ENCODE measurements at regions not wholly inside any gene's neighbourhood (a gene's known extent, or its start where the extent isn't known, plus 50 kb on each side); places are given as distances from the start of the nearest gene placed in this dataset.
"Not testable (repeated sequence)": the region's sequence is repeated elsewhere in the genome, so short reads cannot be mapped to it uniquely, and the experiment has no call there.

GRCh38 chr2:65607662-65608305 lies 175.4 kb upstream of the SPRED2 start:
- Mint-ChIP-seq H3K4me3 (peak overlapping the region; percentile 2), H3K9me3 (peaks cover 2% of the 10 kb centered on the region), H3K4me1 (peaks cover 47% of the 10 kb centered on the region)

DNA sequence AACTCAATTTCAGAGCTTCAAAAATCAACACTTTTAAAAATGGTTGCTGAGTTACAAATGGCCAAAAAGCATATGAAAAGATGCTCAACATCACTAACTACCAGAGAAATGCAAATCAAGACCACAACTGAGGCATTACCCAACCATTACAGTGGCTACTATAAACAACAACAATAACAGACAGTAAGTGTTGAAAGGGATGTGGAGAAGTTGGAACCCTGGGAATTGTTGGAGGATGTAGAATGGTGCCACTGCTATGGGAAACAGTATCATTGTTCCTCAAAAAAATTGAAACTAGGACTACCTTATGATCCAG lies 173.3 kb upstream of the SPRED2 start:
- ATAC-seq (ENCODE audit: low read depth), result no peak
- peaks cover 2% of the 10 kb centered on the region for H3K9me3 Mint-ChIP-seq
- H3K4me1 Mint-ChIP-seq, result peaks cover 47% of the 10 kb centered on the region
- peak overlapping the region; percentile 64 for H3K4me3 Mint-ChIP-seq
- H3K36me3 Mint-ChIP-seq, result peaks cover 3% of the 10 kb centered on the region
- H3K27me3 Mint-ChIP-seq, result no peaks in the 10 kb centered on the region
- DNase-seq (ENCODE audit: low spot score in 2 of 2), result no peak
- peak overlapping the region; percentile 83 for H3K27ac Mint-ChIP-seq

More at GRCh38 chr2:65607662-65608305, 175.4 kb upstream of the SPRED2 start:
- Mint-ChIP-seq H3K27me3 (no peaks in the 10 kb centered on the region), H3K36me3 (peaks cover 3% of the 10 kb centered on the region), H3K27ac (no peak overlapping the region)
- ATAC-seq (ENCODE audit: low read depth), result no peak
- no peak for DNase-seq (ENCODE audit: low spot score in 2 of 2)

GRCh38 chr2:65605058-65605742 lies 172.8 kb upstream of the SPRED2 start:
- peak overlapping the region; percentile 83 for H3K27ac Mint-ChIP-seq
- no peak for DNase-seq (ENCODE audit: low spot score in 2 of 2)
- peaks cover 2% of the 10 kb centered on the region for H3K9me3 Mint-ChIP-seq
- H3K4me1 Mint-ChIP-seq, result peaks cover 47% of the 10 kb centered on the region
- H3K36me3 Mint-ChIP-seq, result peaks cover 3% of the 10 kb centered on the region
- H3K4me3 Mint-ChIP-seq, result peak overlapping the region; percentile 64
- ATAC-seq (ENCODE audit: low read depth), result no peak
- H3K27me3 Mint-ChIP-seq, result no peaks in the 10 kb centered on the region

DNA sequence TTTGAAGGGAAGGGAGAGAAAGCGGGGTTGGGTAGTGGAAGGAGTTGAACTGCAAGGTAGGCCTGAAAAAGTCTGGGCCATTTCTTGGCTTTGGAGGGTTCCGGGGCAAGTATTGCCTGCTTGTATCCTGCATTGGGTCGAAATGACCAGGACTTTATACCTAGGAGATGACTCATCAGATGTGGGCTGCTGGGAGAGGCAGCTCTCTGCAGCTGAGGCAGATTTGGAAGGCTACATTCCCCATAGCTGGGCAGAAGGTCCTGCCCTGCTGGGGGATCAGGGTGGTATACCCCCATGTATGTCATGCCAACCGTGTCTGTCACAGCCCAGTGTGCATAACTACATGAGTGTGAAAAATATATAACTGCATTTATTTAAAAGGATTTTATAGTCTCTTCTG lies 171.8 kb upstream of the SPRED2 start:
- peaks cover 2% of the 10 kb centered on the region for H3K9me3 Mint-ChIP-seq
- H3K4me1 Mint-ChIP-seq, result peaks cover 46% of the 10 kb centered on the region
- H3K4me3 Mint-ChIP-seq, result no peak overlapping the region
- peaks cover 3% of the 10 kb centered on the region for H3K36me3 Mint-ChIP-seq
- DNase-seq (ENCODE audit: low spot score in 2 of 2) (no peak), ATAC-seq (ENCODE audit: low read depth) (no peak)
- no peak overlapping the region for H3K27ac Mint-ChIP-seq
- H3K27me3 Mint-ChIP-seq, result no peaks in the 10 kb centered on the region

DNA sequence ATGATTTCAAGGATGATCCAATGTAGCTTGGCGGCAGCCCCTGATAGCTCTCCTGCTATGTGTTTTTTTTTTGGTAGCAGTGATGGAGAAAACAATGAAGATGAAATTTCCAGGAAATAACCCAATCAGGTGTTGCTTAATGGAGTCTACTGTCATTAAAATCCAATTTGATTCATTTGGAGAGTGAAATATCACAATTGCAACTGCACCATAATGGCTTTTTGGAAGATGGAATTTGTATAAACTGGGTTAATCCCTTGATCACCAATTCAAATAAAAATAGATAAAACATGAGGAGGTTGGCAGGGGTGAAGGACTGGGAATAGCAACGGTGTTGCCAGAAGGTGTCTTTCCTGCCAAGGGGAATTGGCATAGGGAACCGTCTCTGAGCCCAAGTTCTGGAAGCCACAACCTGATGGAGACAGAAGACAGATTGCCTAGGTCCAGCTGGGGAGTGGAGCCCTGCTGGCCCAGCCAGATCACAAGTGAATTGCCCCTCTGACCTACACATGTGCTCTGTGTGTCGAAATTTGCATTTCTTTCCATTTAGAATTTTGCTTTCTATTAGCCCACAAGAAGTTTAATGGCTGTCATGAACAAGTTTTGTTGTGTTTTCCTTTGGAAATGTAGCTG lies 170.3 kb upstream of the SPRED2 start:
- Mint-ChIP-seq H3K9me3 (peaks cover 2% of the 10 kb centered on the region), H3K27me3 (no peaks in the 10 kb centered on the region), H3K27ac (no peak overlapping the region), H3K4me1 (peaks cover 38% of the 10 kb centered on the region), H3K4me3 (no peak overlapping the region), H3K36me3 (peaks cover 3% of the 10 kb centered on the region)
- DNase-seq (ENCODE audit: low spot score in 2 of 2), result no peak
- ATAC-seq (ENCODE audit: low read depth), result no peak

DNA sequence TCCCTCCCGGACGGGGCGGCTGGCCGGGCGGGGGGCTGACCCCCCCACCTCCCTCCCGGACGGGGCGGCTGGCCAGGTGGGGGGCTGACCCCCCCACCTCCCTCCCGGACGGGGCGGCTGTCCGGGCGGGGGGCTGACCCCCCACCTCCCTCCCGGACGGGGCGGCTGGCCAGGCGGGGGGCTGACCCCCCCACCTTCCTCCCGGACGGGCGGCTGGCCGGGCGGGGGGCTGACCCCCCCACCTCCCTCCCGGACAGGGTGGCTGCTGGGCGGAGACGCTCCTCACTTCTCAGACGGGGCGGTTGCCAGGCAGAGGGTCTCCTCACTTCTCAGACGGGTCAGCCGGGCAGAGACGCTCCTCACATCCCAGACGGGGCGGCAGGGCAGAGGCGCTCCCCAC lies 168.5 kb upstream of the SPRED2 start:
- ATAC-seq (ENCODE audit: low read depth); H3K27me3 Mint-ChIP-seq; DNase-seq (ENCODE audit: low spot score in 2 of 2); H3K9me3 Mint-ChIP-seq; H3K27ac Mint-ChIP-seq; H3K36me3 Mint-ChIP-seq; H3K4me3 Mint-ChIP-seq: not testable (repeated sequence)
- peaks cover 22% of the 10 kb centered on the region for H3K4me1 Mint-ChIP-seq

- not testable (repeated sequence) for H3K4me3 Mint-ChIP-seq; ATAC-seq (ENCODE audit: low read depth); H3K27ac Mint-ChIP-seq; DNase-seq (ENCODE audit: low spot score in 2 of 2); H3K27me3 Mint-ChIP-seq; H3K9me3 Mint-ChIP-seq; H3K36me3 Mint-ChIP-seq
- peaks cover 17% of the 10 kb centered on the region for H3K4me1 Mint-ChIP-seq
These were observed 168.0 kb upstream of the SPRED2 start for GRCh38 chr2:65600351-65600750.

DNA sequence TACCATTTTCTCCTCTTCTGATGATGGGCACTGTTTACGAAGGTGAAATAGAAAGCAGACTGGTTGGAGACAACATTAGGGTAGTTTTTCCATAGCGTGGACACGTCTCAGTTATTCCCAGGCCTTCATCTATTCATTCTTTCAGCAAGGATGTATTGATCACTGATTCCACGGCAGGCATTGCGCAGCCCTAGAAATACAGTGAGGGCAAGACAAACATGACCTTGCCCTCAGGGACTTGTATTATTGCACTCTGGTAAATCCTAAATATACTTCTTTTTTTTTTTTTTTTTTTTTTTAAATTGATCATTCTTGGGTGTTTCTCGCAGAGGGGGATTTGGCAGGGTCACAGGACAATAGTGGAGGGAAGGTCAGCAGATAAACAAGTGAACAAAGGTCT lies 167.3 kb upstream of the SPRED2 start:
- DNase-seq (ENCODE audit: low spot score in 2 of 2) (no peak), ATAC-seq (ENCODE audit: low read depth) (no peak)
- H3K4me1 Mint-ChIP-seq, result peaks cover 14% of the 10 kb centered on the region
- no peak overlapping the region for H3K27ac Mint-ChIP-seq
- H3K36me3 Mint-ChIP-seq, result no peaks in the 10 kb centered on the region
- no peak overlapping the region for H3K4me3 Mint-ChIP-seq
- no peaks in the 10 kb centered on the region for H3K9me3 Mint-ChIP-seq
- H3K27me3 Mint-ChIP-seq, result no peaks in the 10 kb centered on the region

DNA sequence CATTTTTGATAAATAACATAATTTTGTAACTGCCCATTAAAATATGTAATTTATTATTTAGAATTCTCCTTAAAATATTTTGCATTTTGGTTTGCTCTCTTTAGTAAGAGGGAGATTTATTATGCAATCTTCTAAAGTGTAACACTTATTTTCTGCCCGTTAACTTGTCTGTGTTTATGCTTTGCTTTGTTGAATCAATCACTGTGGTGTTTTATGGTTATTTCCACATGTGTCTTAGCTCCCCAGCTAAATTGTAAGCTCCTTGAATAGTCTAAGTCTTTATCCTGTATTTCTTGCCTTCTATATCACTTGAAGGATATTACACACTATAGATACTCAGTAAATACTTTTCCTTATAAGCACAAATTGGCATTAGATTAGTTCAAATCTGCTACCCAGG lies 166.6 kb upstream of the SPRED2 start:
- Mint-ChIP-seq H3K4me3 (no peak overlapping the region), H3K27me3 (no peaks in the 10 kb centered on the region), H3K9me3 (peaks cover 2% of the 10 kb centered on the region), H3K27ac (no peak overlapping the region), H3K36me3 (no peaks in the 10 kb centered on the region), H3K4me1 (peaks cover 8% of the 10 kb centered on the region)
- DNase-seq (ENCODE audit: low spot score in 2 of 2) (no peak), ATAC-seq (ENCODE audit: low read depth) (no peak)

- peaks cover 3% of the 10 kb centered on the region for H3K4me1 Mint-ChIP-seq
- H3K27ac Mint-ChIP-seq, result no peak overlapping the region
- no peaks in the 10 kb centered on the region for H3K27me3 Mint-ChIP-seq
- no peak for DNase-seq (ENCODE audit: low spot score in 2 of 2)
- peaks cover 2% of the 10 kb centered on the region for H3K9me3 Mint-ChIP-seq
- ATAC-seq (ENCODE audit: low read depth), result no peak
- no peak overlapping the region for H3K4me3 Mint-ChIP-seq
- H3K36me3 Mint-ChIP-seq, result no peaks in the 10 kb centered on the region
These were observed 165.9 kb upstream of the SPRED2 start for GRCh38 chr2:65598264-65598663.

DNA sequence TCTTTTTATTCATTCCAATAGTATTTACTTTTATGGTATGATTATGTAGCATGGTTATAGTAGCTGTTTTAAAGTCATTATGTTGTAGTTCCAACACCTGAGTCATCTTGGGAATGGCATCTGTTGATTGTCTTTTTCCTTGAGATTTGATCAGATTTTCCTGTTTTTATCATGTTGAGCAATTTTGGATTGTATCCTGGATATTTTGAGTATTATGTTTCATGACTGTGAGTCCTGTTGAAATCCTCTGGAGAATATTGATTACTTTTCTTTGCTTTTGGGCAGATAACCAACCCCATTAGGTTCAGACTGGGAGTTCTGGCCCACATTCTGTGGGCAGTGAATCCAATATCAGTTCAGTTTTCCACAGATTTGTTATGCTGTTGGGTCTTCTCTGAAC lies 163.2 kb upstream of the SPRED2 start:
- H3K27me3 Mint-ChIP-seq, result peaks cover 2% of the 10 kb centered on the region
- DNase-seq (ENCODE audit: low spot score in 2 of 2) (no peak), ATAC-seq (ENCODE audit: low read depth) (no peak)
- no peak overlapping the region for H3K4me3 Mint-ChIP-seq
- no peak overlapping the region for H3K27ac Mint-ChIP-seq
- H3K36me3 Mint-ChIP-seq, result peaks cover 2% of the 10 kb centered on the region
- peaks cover 4% of the 10 kb centered on the region for H3K9me3 Mint-ChIP-seq
- H3K4me1 Mint-ChIP-seq, result no peaks in the 10 kb centered on the region

GRCh38 chr2:65594150-65594549 lies 161.8 kb upstream of the SPRED2 start:
- DNase-seq (ENCODE audit: low spot score in 2 of 2) (no peak), ATAC-seq (ENCODE audit: low read depth) (no peak)
- no peak overlapping the region for H3K27ac Mint-ChIP-seq
- no peak overlapping the region for H3K4me3 Mint-ChIP-seq
- peaks cover 2% of the 10 kb centered on the region for H3K36me3 Mint-ChIP-seq
- peaks cover 2% of the 10 kb centered on the region for H3K27me3 Mint-ChIP-seq
- peaks cover 4% of the 10 kb centered on the region for H3K9me3 Mint-ChIP-seq
- no peaks in the 10 kb centered on the region for H3K4me1 Mint-ChIP-seq

DNA sequence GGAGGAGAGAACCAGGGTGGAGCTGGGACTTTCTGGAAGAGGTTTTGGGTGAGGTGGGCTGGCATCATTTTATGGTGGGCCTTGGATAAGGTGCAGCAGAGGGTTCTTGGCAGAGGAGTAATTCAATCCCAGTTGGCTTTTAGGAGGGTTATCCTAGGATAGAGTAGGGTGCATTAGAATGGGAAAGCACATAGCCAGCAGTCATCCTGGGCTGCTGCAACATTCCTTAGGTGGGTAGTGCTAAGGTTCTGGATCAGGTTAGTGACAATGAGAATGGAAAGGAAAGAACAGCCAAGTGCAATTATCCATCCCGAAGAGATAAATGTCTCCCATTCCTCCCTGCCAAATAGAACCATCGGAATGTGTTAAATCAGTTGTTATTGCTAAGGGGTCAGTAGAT lies 157.3 kb upstream of the SPRED2 start:
- H3K36me3 Mint-ChIP-seq, result peaks cover 5% of the 10 kb centered on the region
- peaks cover 7% of the 10 kb centered on the region for H3K27me3 Mint-ChIP-seq
- peaks cover 7% of the 10 kb centered on the region for H3K9me3 Mint-ChIP-seq
- H3K4me1 Mint-ChIP-seq, result no peaks in the 10 kb centered on the region
- H3K27ac Mint-ChIP-seq, result no peak overlapping the region
- no peak for ATAC-seq (ENCODE audit: low read depth)
- H3K4me3 Mint-ChIP-seq, result no peak overlapping the region
- DNase-seq (ENCODE audit: low spot score in 2 of 2), result no peak

DNA sequence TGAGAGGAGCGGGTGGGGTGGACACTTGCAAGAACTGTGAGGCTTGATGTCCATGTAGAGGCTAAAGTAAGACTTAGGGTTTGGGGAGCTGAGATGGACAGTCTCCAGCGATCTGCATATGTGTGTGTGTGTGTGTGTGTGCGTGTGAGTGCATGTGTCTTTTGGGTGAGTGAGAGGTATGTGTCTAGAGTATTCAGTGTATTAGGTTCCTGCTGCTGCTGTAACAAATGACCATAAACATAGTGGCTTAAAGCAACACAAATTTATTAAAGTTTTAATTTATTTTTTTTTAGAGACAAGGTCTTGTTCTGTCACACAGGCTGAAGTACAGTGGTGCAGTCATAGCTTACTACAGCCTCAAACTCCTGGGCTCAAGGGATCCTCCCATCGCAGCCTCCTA lies 155.4 kb upstream of the SPRED2 start:
- ATAC-seq (ENCODE audit: low read depth) (no peak), DNase-seq (ENCODE audit: low spot score in 2 of 2) (no peak)
- Mint-ChIP-seq H3K27ac (no peak overlapping the region), H3K27me3 (peaks cover 6% of the 10 kb centered on the region), H3K4me3 (no peak overlapping the region), H3K4me1 (no peaks in the 10 kb centered on the region), H3K36me3 (peaks cover 4% of the 10 kb centered on the region), H3K9me3 (peaks cover 4% of the 10 kb centered on the region)

DNA sequence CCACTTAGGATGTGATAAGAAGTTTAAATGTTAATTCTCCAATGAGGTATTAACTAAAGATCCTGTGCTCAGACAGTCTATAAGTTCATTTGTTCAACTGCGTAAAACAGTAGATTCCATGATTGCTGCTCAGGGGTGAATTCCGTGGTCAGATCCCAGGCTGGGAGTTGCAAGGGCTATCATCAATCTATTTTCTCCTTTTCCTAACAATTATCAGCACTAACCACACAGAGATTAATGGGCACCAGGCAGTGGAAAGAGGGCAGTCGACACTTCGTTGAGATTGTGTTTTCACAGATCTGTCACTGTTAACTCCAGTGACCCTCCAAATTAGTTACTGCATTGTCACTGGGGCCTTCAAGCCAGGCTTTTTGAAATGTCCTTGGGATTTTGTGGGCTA lies 154.1 kb upstream of the SPRED2 start:
- peaks cover 3% of the 10 kb centered on the region for H3K36me3 Mint-ChIP-seq
- no peak overlapping the region for H3K27ac Mint-ChIP-seq
- H3K4me3 Mint-ChIP-seq, result no peak overlapping the region
- peaks cover 5% of the 10 kb centered on the region for H3K27me3 Mint-ChIP-seq
- no peaks in the 10 kb centered on the region for H3K4me1 Mint-ChIP-seq
- H3K9me3 Mint-ChIP-seq, result peaks cover 3% of the 10 kb centered on the region
- ATAC-seq (ENCODE audit: low read depth) (no peak), DNase-seq (ENCODE audit: low spot score in 2 of 2) (no peak)
